GM10266 (cell line): ENCODE measurements at regions not wholly inside any gene's neighbourhood (a gene's known extent, or its start where the extent isn't known, plus 50 kb on each side); places are given as distances from the start of the nearest gene placed in this dataset.

Experiments used
- DNase-seq: peaks from one replicate; pipeline ENCODE4 v3.0.0; 2012; ENCODE audit errors: extremely low spot score
- TF ChIP-seq, protein P1 (sequence below): IDR thresholded peaks from 2 replicates; pipeline ENCODE4 v1.5.1; 2012; ENCODE audit warnings: mild to moderate bottlenecking, low read depth; ENCODE audit not compliant: control insufficient read depth, insufficient read depth; ENCODE audit errors: missing control alignments

GRCh38 chr20:6616421-6616820, 151.1 kb upstream of the BMP2 start:
- TF ChIP-seq, protein P1, sequence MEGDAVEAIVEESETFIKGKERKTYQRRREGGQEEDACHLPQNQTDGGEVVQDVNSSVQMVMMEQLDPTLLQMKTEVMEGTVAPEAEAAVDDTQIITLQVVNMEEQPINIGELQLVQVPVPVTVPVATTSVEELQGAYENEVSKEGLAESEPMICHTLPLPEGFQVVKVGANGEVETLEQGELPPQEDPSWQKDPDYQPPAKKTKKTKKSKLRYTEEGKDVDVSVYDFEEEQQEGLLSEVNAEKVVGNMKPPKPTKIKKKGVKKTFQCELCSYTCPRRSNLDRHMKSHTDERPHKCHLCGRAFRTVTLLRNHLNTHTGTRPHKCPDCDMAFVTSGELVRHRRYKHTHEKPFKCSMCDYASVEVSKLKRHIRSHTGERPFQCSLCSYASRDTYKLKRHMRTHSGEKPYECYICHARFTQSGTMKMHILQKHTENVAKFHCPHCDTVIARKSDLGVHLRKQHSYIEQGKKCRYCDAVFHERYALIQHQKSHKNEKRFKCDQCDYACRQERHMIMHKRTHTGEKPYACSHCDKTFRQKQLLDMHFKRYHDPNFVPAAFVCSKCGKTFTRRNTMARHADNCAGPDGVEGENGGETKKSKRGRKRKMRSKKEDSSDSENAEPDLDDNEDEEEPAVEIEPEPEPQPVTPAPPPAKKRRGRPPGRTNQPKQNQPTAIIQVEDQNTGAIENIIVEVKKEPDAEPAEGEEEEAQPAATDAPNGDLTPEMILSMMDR, result no peak
- DNase-seq, result no peak

- no peak for DNase-seq
- TF ChIP-seq, protein P1, result no peak
Observed at GRCh38 chr20:6614836-6615235, 152.7 kb upstream of the BMP2 start.

GRCh38 chr20:6613280-6613861, 154.1 kb upstream of the BMP2 start:
- DNase-seq, result no peak
- TF ChIP-seq, protein P1, result no peak

DNA sequence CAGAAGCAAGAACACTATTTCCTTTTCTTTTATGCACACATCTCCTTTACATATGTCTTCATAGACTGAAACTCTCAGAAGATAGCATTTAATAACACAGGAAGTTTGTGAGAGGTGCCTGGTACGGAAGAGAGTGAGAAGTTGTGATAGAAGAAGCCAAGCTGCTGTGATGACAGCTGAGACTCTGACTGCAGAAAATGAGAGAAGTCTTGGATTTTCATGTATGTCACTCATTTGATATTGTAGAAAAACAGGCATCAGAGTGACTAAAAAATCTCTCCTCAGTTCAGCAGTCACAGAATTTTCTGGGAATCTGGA, 154.9 kb upstream of the BMP2 start:
- no peak for DNase-seq
- TF ChIP-seq, protein P1, result no peak

GRCh38 chr20:6611911-6612605, 155.4 kb upstream of the BMP2 start:
- no peak for DNase-seq
- TF ChIP-seq, protein P1, result no peak

GRCh38 chr20:6606651-6607050, 160.8 kb upstream of the BMP2 start:
- TF ChIP-seq, protein P1, result no peak
- DNase-seq, result no peak

- no peak for DNase-seq
- TF ChIP-seq, protein P1, result no peak
Observed at GRCh38 chr20:6605055-6605935, 162.2 kb upstream of the BMP2 start.
